Stomach (tissue), 4 donors: ENCODE measurements at regions not wholly inside any gene's neighbourhood (a gene's known extent, or its start where the extent isn't known, plus 50 kb on each side); places are given as distances from the start of the nearest gene placed in this dataset.

Source experiments
- CTCF ChIP-seq, 7 experiments: fragments of 450-650 bp in 4 of 7; fragments of 200-600 bp in 3 of 7; sonication (generic) in 3 of 7; IDR thresholded peaks; one replicate each; pipeline ENCODE4 v1.5.1; 2016 to 2019; ENCODE audit warnings: antibody characterized with exemption in 7 of 7, control low read depth in 2 of 7, mild to moderate bottlenecking in 1 of 7
- EP300 ChIP-seq: sonication (generic); formaldehyde crosslinking; IDR thresholded peaks from one replicate; pipeline ENCODE4 v1.6.1; 2017; ENCODE audit warnings: antibody characterized with exemption
- POLR2A ChIP-seq, 4 donors: fragments of 450-650 bp; IDR thresholded peaks; one replicate each; pipeline ENCODE4 v1.6.1; 2016; ENCODE audit warnings: antibody characterized with exemption in 4 of 4, control low read depth in 2 of 4, mild to moderate bottlenecking in 1 of 4, moderate library complexity in 1 of 4
- POLR2AphosphoS5 ChIP-seq, 3 donors: sonication (generic); formaldehyde crosslinking; IDR thresholded peaks; one replicate each; pipeline ENCODE4 v1.6.1; 2016; ENCODE audit warnings: antibody characterized with exemption in 3 of 3

DNA sequence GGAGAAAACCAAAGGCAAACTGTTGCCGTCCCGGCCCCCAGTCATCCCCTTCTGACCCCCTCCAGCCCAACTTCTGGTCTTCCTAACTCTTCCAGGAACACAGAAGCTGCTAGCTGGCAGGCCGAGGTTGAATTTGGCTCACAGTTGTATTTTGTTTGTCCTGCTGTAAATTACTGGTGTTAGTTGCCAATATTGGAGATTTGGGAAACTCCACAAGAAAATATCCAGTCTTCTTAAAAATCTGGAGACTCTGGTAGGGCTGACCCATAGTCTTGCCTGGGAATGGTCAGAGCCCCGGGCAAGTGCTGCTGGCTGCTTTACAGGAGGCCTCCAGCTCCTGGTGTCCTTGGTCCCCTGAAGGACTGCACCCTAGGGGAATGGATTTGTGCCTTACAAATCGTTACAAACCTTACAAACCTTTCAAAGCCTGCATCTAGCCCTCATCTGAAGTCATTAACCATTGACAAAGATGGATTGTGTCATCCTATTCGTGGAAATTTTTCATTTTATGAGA lies 112.0 kb upstream of the MCTP2 start:
- no peak for TF ChIP-seq CTCF (IDR thresholded peaks at IDR 0.05)
- no peak for TF ChIP-seq POLR2A (IDR thresholded peaks at IDR 0.05)
- TF ChIP-seq EP300, result no peak
- no peak for TF ChIP-seq POLR2AphosphoS5 (IDR thresholded peaks at IDR 0.05)
